Activated naive CD4-positive, alpha-beta T cell treated with anti-CD3 and anti-CD28 coated beads for 36 hours (primary cell): ENCODE measurements at regions not wholly inside any gene's neighbourhood (a gene's known extent, or its start where the extent isn't known, plus 50 kb on each side); places are given as distances from the start of the nearest gene placed in this dataset.

Source experiments
- CTCF ChIA-PET: fragments of 350-600 bp; sonication (Branson Sonifier 250); formaldehyde crosslinking; loops from one replicate; lab custom pipeline; 2021; ENCODE audit warnings: antibody characterized with exemption; lab: Charles Lee
- DNase-seq: peaks from one replicate; pipeline ENCODE4 v3.0.0-alpha.2; 2020
- H3K27ac Mint-ChIP-seq: one replicate; pipeline ENCODE4 v1.8.0; 2021; ENCODE audit warnings: mild to moderate bottlenecking, mixed read lengths
- H3K27me3 Mint-ChIP-seq: one replicate; pipeline ENCODE4 v1.8.0; 2021; ENCODE audit warnings: low read depth, mixed read lengths
- H3K36me3 Mint-ChIP-seq: one replicate; pipeline ENCODE4 v1.8.0; 2021; ENCODE audit warnings: low read depth, mixed read lengths
- H3K4me1 Mint-ChIP-seq: one replicate; pipeline ENCODE4 v1.8.0; 2021; ENCODE audit warnings: low read depth, mixed read lengths
- H3K4me3 Mint-ChIP-seq: one replicate; pipeline ENCODE4 v1.8.0; 2021; ENCODE audit warnings: mild to moderate bottlenecking, moderate library complexity, mixed read lengths
- H3K9me3 Mint-ChIP-seq: one replicate; pipeline ENCODE4 v1.8.0; 2021; ENCODE audit warnings: mixed read lengths
- intact Hi-C: fragments of 100-400 bp; cut with micrococcal nuclease; formaldehyde crosslinking; loops from one replicate; pipeline ENCODE4 v1.15.1; 2023

GRCh38 chr17:13746404-13746803 lies 144.7 kb upstream of the HS3ST3A1 start:
- Mint-ChIP-seq H3K27ac (no peak overlapping the region), H3K4me1 (no peaks in the 10 kb centered on the region)

GRCh38 chr17:13749166-13749890 lies 147.6 kb upstream of the HS3ST3A1 start:
- H3K36me3 Mint-ChIP-seq = no peaks in the 10 kb centered on the region
- no peak for DNase-seq
- no peak overlapping the region for H3K27ac Mint-ChIP-seq
- no peak overlapping the region for H3K4me3 Mint-ChIP-seq
- no peaks in the 10 kb centered on the region for H3K9me3 Mint-ChIP-seq
- CTCF ChIA-PET = no interaction called here
- intact Hi-C loops = no loop called here
- H3K27me3 Mint-ChIP-seq = no peaks in the 10 kb centered on the region
- no peaks in the 10 kb centered on the region for H3K4me1 Mint-ChIP-seq

More at GRCh38 chr17:13746404-13746803, 144.7 kb upstream of the HS3ST3A1 start:
- CTCF ChIA-PET = no interaction called here
- Mint-ChIP-seq H3K27me3 (no peaks in the 10 kb centered on the region), H3K36me3 (no peaks in the 10 kb centered on the region), H3K9me3 (no peaks in the 10 kb centered on the region), H3K4me3 (no peak overlapping the region)
- DNase-seq = no peak
- intact Hi-C loops = no loop called here

GRCh38 chr17:13749891-13750235 lies 148.1 kb upstream of the HS3ST3A1 start:
- no peak overlapping the region for H3K4me3 Mint-ChIP-seq
- no peaks in the 10 kb centered on the region for H3K9me3 Mint-ChIP-seq
- H3K4me1 Mint-ChIP-seq = no peaks in the 10 kb centered on the region
- CTCF ChIA-PET = no interaction called here
- no peak for DNase-seq
- H3K27me3 Mint-ChIP-seq = no peaks in the 10 kb centered on the region
- no peak overlapping the region for H3K27ac Mint-ChIP-seq
- no peaks in the 10 kb centered on the region for H3K36me3 Mint-ChIP-seq
- intact Hi-C loops = no loop called here

- H3K27ac Mint-ChIP-seq = no peak overlapping the region
- no peaks in the 10 kb centered on the region for H3K27me3 Mint-ChIP-seq
- no peaks in the 10 kb centered on the region for H3K36me3 Mint-ChIP-seq
- H3K9me3 Mint-ChIP-seq = no peaks in the 10 kb centered on the region
- CTCF ChIA-PET = interaction anchor here (0.6 to 0.7 kb wide), 2 partner anchors 8 to 71 kb away, joined by 3 to 6 read pairs; no protein-coding TSS in a partner anchor
- H3K4me1 Mint-ChIP-seq = no peaks in the 10 kb centered on the region
- no peak for DNase-seq
- H3K4me3 Mint-ChIP-seq = no peak overlapping the region
- intact Hi-C loops = no loop called here
Measured at GRCh38 chr17:13750816-13751793, 149.4 kb upstream of the HS3ST3A1 start.

GRCh38 chr17:13753154-13753553 lies 151.4 kb upstream of the HS3ST3A1 start:
- H3K27ac Mint-ChIP-seq = no peak overlapping the region
- CTCF ChIA-PET = no interaction called here
- no peaks in the 10 kb centered on the region for H3K4me1 Mint-ChIP-seq
- no peaks in the 10 kb centered on the region for H3K36me3 Mint-ChIP-seq
- DNase-seq = no peak
- intact Hi-C loops = no loop called here
- no peak overlapping the region for H3K4me3 Mint-ChIP-seq
- no peaks in the 10 kb centered on the region for H3K9me3 Mint-ChIP-seq
- H3K27me3 Mint-ChIP-seq = no peaks in the 10 kb centered on the region

GRCh38 chr17:13753771-13754170 lies 152.0 kb upstream of the HS3ST3A1 start:
- intact Hi-C loops = no loop called here
- no peaks in the 10 kb centered on the region for H3K4me1 Mint-ChIP-seq
- H3K36me3 Mint-ChIP-seq = no peaks in the 10 kb centered on the region
- H3K27ac Mint-ChIP-seq = no peak overlapping the region
- H3K4me3 Mint-ChIP-seq = no peak overlapping the region
- CTCF ChIA-PET = interaction anchor here (0.6 kb wide), 1 partner anchor 379 kb away, joined by 4 read pairs; no protein-coding TSS in a partner anchor
- H3K27me3 Mint-ChIP-seq = no peaks in the 10 kb centered on the region
- no peak for DNase-seq
- no peaks in the 10 kb centered on the region for H3K9me3 Mint-ChIP-seq

- CTCF ChIA-PET = interaction anchor here (0.8 kb wide), 1 partner anchor 472 kb away, joined by 4 read pairs; no protein-coding TSS in a partner anchor
- DNase-seq = no peak
- no peaks in the 10 kb centered on the region for H3K27me3 Mint-ChIP-seq
- no peaks in the 10 kb centered on the region for H3K4me1 Mint-ChIP-seq
- intact Hi-C loops = no loop called here
- no peaks in the 10 kb centered on the region for H3K36me3 Mint-ChIP-seq
- no peak overlapping the region for H3K4me3 Mint-ChIP-seq
- H3K9me3 Mint-ChIP-seq = no peaks in the 10 kb centered on the region
- no peak overlapping the region for H3K27ac Mint-ChIP-seq
Measured at GRCh38 chr17:13755851-13756250, 154.1 kb upstream of the HS3ST3A1 start.

- Mint-ChIP-seq H3K27me3 (no peaks in the 10 kb centered on the region), H3K4me3 (no peak overlapping the region), H3K9me3 (no peaks in the 10 kb centered on the region), H3K4me1 (no peaks in the 10 kb centered on the region), H3K27ac (no peak overlapping the region), H3K36me3 (no peaks in the 10 kb centered on the region)
- DNase-seq = no peak
- intact Hi-C loops = no loop called here
- CTCF ChIA-PET = no interaction called here
Measured at GRCh38 chr17:13756763-13757162, 155.0 kb upstream of the HS3ST3A1 start.

- Mint-ChIP-seq H3K4me1 (no peaks in the 10 kb centered on the region), H3K4me3 (no peak overlapping the region), H3K9me3 (no peaks in the 10 kb centered on the region), H3K27ac (no peak overlapping the region), H3K27me3 (no peaks in the 10 kb centered on the region), H3K36me3 (no peaks in the 10 kb centered on the region)
- intact Hi-C loops = no loop called here
- DNase-seq = no peak
- CTCF ChIA-PET = interaction anchor here (0.6 kb wide), 1 partner anchor 439 kb away, joined by 3 read pairs; no protein-coding TSS in a partner anchor
Measured at GRCh38 chr17:13757871-13758270, 156.1 kb upstream of the HS3ST3A1 start.

- no peak for DNase-seq
- Mint-ChIP-seq H3K27me3 (peaks cover 7% of the 10 kb centered on the region), H3K27ac (no peak overlapping the region), H3K36me3 (no peaks in the 10 kb centered on the region), H3K4me3 (no peak overlapping the region), H3K4me1 (no peaks in the 10 kb centered on the region), H3K9me3 (no peaks in the 10 kb centered on the region)
- intact Hi-C loops = no loop called here
- CTCF ChIA-PET = no interaction called here
Measured at GRCh38 chr17:13759518-13760335, 158.0 kb upstream of the HS3ST3A1 start.

- no peak for DNase-seq
- CTCF ChIA-PET = interaction anchor here (0.6 to 0.7 kb wide), 2 partner anchors 83 to 115 kb away, joined by 3 to 5 read pairs; no protein-coding TSS in a partner anchor
- Mint-ChIP-seq H3K36me3 (no peaks in the 10 kb centered on the region), H3K27ac (no peak overlapping the region), H3K4me1 (no peaks in the 10 kb centered on the region), H3K4me3 (no peak overlapping the region), H3K27me3 (peaks cover 7% of the 10 kb centered on the region), H3K9me3 (no peaks in the 10 kb centered on the region)
- intact Hi-C loops = no loop called here
Measured at GRCh38 chr17:13761038-13761603, 159.4 kb upstream of the HS3ST3A1 start.
